ENCODE measurements at regions not wholly inside any gene's neighbourhood (a gene's known extent, or its start where the extent isn't known, plus 50 kb on each side); places are given as distances from the start of the nearest gene placed in this dataset.

GRCh38 chr6:44500074-44500473, 112.6 kb downstream of the CDC5L start:
- Histone ChIP-seq H3K36me3 (no peaks in the 10 kb centered on the region), H3K4me3 (no peak overlapping the region), H3K9me3 (no peaks in the 10 kb centered on the region), H3K27me3 (no peaks in the 10 kb centered on the region), H3K27ac (no peak overlapping the region), H3K4me1 (no peaks in the 10 kb centered on the region)
- DNase-seq = no peak
- no peak for TF ChIP-seq CTCF (IDR thresholded peaks at IDR 0.05)
- no peak for TF ChIP-seq POLR2A (IDR thresholded peaks at IDR 0.05)

GRCh38 chr6:44503471-44503870, 116.0 kb downstream of the CDC5L start:
- H3K4me3 ChIP-seq = no peak overlapping the region
- no peaks in the 10 kb centered on the region for H3K4me1 ChIP-seq
- H3K9me3 ChIP-seq = no peaks in the 10 kb centered on the region
- H3K27ac ChIP-seq = no peak overlapping the region
- no peaks in the 10 kb centered on the region for H3K27me3 ChIP-seq
- no peaks in the 10 kb centered on the region for H3K36me3 ChIP-seq
- TF ChIP-seq POLR2A (IDR thresholded peaks at IDR 0.05) (no peak), CTCF (IDR thresholded peaks at IDR 0.05) (no peak)
- DNase-seq = no peak

- no peaks in the 10 kb centered on the region for H3K9me3 ChIP-seq
- no peak overlapping the region for H3K27ac ChIP-seq
- no peak for TF ChIP-seq CTCF (IDR thresholded peaks at IDR 0.05)
- TF ChIP-seq POLR2A (IDR thresholded peaks at IDR 0.05) = no peak
- no peaks in the 10 kb centered on the region for H3K36me3 ChIP-seq
- H3K27me3 ChIP-seq = no peaks in the 10 kb centered on the region
- H3K4me3 ChIP-seq = no peak overlapping the region
- H3K4me1 ChIP-seq = no peaks in the 10 kb centered on the region
- DNase-seq = no peak
Measured at GRCh38 chr6:44504301-44504791, 116.8 kb downstream of the CDC5L start.

GRCh38 chr6:44505751-44506150, 118.2 kb downstream of the CDC5L start:
- Histone ChIP-seq H3K9me3 (no peaks in the 10 kb centered on the region), H3K36me3 (no peaks in the 10 kb centered on the region), H3K4me1 (no peaks in the 10 kb centered on the region), H3K27ac (no peak overlapping the region), H3K27me3 (no peaks in the 10 kb centered on the region), H3K4me3 (no peak overlapping the region)
- DNase-seq = no peak
- no peak for TF ChIP-seq CTCF (IDR thresholded peaks at IDR 0.05)
- no peak for TF ChIP-seq POLR2A (IDR thresholded peaks at IDR 0.05)

- Histone ChIP-seq H3K4me3 (no peak overlapping the region), H3K27me3 (no peaks in the 10 kb centered on the region), H3K9me3 (no peaks in the 10 kb centered on the region), H3K27ac (no peak overlapping the region), H3K36me3 (no peaks in the 10 kb centered on the region), H3K4me1 (no peaks in the 10 kb centered on the region)
- no peak for TF ChIP-seq CTCF (IDR thresholded peaks at IDR 0.05)
- no peak for TF ChIP-seq POLR2A (IDR thresholded peaks at IDR 0.05)
- DNase-seq = no peak
Measured at GRCh38 chr6:44507014-44507413, 119.5 kb downstream of the CDC5L start.

GRCh38 chr6:44508646-44509045, 121.1 kb downstream of the CDC5L start:
- Histone ChIP-seq H3K27ac (no peak overlapping the region), H3K9me3 (no peaks in the 10 kb centered on the region), H3K4me3 (no peak overlapping the region), H3K27me3 (no peaks in the 10 kb centered on the region), H3K36me3 (no peaks in the 10 kb centered on the region), H3K4me1 (no peaks in the 10 kb centered on the region)
- TF ChIP-seq POLR2A (IDR thresholded peaks at IDR 0.05) (no peak), CTCF (IDR thresholded peaks at IDR 0.05) (no peak)
- no peak for DNase-seq

Measured in Peyer's patch (tissue), 4 donors.